ENCODE measurements at regions not wholly inside any gene's neighbourhood (a gene's known extent, or its start where the extent isn't known, plus 50 kb on each side); places are given as distances from the start of the nearest gene placed in this dataset.

DNA sequence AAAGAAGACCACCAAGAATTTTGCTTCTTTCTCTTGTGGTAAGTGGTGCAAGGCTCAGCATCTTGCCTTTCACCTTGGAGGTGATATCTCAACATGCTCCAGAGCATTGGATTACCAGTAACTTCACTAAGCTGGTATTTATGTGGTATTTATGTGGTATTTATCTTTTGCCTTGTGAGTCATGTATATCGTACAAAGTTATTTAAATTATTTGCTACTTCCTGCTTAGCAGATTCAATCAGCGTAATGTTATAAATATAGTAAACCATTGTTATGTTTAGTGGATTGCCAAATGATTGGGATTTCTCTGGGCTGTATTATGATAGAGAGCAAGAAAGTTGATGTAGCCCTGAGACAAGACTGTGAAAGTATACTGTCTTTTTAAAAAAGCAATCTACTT, 366.4 kb downstream of the IPO8 start:
- TF ChIP-seq, protein P1, sequence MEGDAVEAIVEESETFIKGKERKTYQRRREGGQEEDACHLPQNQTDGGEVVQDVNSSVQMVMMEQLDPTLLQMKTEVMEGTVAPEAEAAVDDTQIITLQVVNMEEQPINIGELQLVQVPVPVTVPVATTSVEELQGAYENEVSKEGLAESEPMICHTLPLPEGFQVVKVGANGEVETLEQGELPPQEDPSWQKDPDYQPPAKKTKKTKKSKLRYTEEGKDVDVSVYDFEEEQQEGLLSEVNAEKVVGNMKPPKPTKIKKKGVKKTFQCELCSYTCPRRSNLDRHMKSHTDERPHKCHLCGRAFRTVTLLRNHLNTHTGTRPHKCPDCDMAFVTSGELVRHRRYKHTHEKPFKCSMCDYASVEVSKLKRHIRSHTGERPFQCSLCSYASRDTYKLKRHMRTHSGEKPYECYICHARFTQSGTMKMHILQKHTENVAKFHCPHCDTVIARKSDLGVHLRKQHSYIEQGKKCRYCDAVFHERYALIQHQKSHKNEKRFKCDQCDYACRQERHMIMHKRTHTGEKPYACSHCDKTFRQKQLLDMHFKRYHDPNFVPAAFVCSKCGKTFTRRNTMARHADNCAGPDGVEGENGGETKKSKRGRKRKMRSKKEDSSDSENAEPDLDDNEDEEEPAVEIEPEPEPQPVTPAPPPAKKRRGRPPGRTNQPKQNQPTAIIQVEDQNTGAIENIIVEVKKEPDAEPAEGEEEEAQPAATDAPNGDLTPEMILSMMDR (IDR thresholded peaks at IDR 0.05), result no peak
- TF ChIP-seq POLR2A (IDR thresholded peaks at IDR 0.05) (no peak), POLR2AphosphoS5 (IDR thresholded peaks at IDR 0.05) (no peak)

All from breast epithelium (tissue), 3 donors.